GM12872 (cell line): ENCODE measurements at regions not wholly inside any gene's neighbourhood (a gene's known extent, or its start where the extent isn't known, plus 50 kb on each side); places are given as distances from the start of the nearest gene placed in this dataset.

Experiments
- CTCF ChIP-seq: IDR thresholded peaks from 3 replicates; pipeline ENCODE4 v1.5.1; 2011; ENCODE audit warnings: low read depth, mild to moderate bottlenecking, low read length, moderate library complexity; ENCODE audit not compliant: insufficient read depth

- TF ChIP-seq CTCF, result no peak
Observed at GRCh38 chr11:87635001-87635400, 540.2 kb downstream of the RAB38 start.

- TF ChIP-seq CTCF, result no peak
Observed at GRCh38 chr11:87634331-87634730, 540.9 kb downstream of the RAB38 start.

- TF ChIP-seq CTCF, result no peak
Observed at GRCh38 chr11:87628957-87629356, 546.3 kb downstream of the RAB38 start.

- TF ChIP-seq CTCF, result no peak
Observed at GRCh38 chr11:87628026-87628580, 547.1 kb downstream of the RAB38 start.

GRCh38 chr11:87616511-87616910 lies 558.7 kb downstream of the RAB38 start:
- no peak for TF ChIP-seq CTCF

- TF ChIP-seq CTCF, result no peak
Observed at GRCh38 chr11:87604350-87604749, 566.6 kb downstream of the TMEM135 start.

GRCh38 chr11:87603887-87604286 lies 566.2 kb downstream of the TMEM135 start:
- no peak for TF ChIP-seq CTCF
